ENCODE measurements at regions not wholly inside any gene's neighbourhood (a gene's known extent, or its start where the extent isn't known, plus 50 kb on each side); places are given as distances from the start of the nearest gene placed in this dataset.

GRCh38 chr18:45519411-45520280 is 95.6 kb upstream of the SLC14A2 start:
- H3K4me1 ChIP-seq, result peaks cover 9 to 69% (median 53%) of the 10 kb centered on the region in 4 donors
- H3K27me3 ChIP-seq, result no peaks in the 10 kb centered on the region
- TF ChIP-seq EP300 (IDR thresholded peaks at IDR 0.05) (no peak), POLR2AphosphoS5 (IDR thresholded peaks at IDR 0.05) (no peak), POLR2A (IDR thresholded peaks at IDR 0.05; ENCODE audit: low read depth) (no peak)
- TF ChIP-seq, protein P1, sequence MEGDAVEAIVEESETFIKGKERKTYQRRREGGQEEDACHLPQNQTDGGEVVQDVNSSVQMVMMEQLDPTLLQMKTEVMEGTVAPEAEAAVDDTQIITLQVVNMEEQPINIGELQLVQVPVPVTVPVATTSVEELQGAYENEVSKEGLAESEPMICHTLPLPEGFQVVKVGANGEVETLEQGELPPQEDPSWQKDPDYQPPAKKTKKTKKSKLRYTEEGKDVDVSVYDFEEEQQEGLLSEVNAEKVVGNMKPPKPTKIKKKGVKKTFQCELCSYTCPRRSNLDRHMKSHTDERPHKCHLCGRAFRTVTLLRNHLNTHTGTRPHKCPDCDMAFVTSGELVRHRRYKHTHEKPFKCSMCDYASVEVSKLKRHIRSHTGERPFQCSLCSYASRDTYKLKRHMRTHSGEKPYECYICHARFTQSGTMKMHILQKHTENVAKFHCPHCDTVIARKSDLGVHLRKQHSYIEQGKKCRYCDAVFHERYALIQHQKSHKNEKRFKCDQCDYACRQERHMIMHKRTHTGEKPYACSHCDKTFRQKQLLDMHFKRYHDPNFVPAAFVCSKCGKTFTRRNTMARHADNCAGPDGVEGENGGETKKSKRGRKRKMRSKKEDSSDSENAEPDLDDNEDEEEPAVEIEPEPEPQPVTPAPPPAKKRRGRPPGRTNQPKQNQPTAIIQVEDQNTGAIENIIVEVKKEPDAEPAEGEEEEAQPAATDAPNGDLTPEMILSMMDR (IDR thresholded peaks at IDR 0.05), result no peak
- H3K27ac ChIP-seq (replicated peaks in 1 of 4), result peak overlapping the region in 2 of 4 donors; percentile 20 to 22
- H3K4me3 ChIP-seq, result no peak overlapping the region
- WGBS, result 79% methylated on average over 7 of the region's 7 CpGs
- no peaks in the 10 kb centered on the region for H3K9me3 ChIP-seq
- intact Hi-C loops (cut with DNase I), result loop anchor here (10.0 kb wide), 2 partner anchors 245 to 835 kb away; partner anchors contain the start of gene SETBP1
- no peak for DNase-seq (ENCODE audit: extremely low spot score)
- H3K36me3 ChIP-seq, result no peaks in the 10 kb centered on the region

- intact Hi-C loops (cut with DNase I), result loop anchor here (10.0 kb wide), 2 partner anchors 246 to 836 kb away; partner anchors contain the start of gene SETBP1
- Histone ChIP-seq H3K27me3 (no peaks in the 10 kb centered on the region), H3K9me3 (no peaks in the 10 kb centered on the region), H3K27ac (replicated peaks in 1 of 4) (peak overlapping the region; percentile 56 to 76 (median 66)), H3K4me3 (no peak overlapping the region), H3K36me3 (no peaks in the 10 kb centered on the region), H3K4me1 (peaks cover 9 to 77% (median 63%) of the 10 kb centered on the region in 4 donors)
- DNase-seq (ENCODE audit: extremely low spot score), result no peak
- WGBS, result 29% methylated on average over 1 of the region's 1 CpG
- TF ChIP-seq POLR2A (IDR thresholded peaks at IDR 0.05; ENCODE audit: low read depth), result no peak
- TF ChIP-seq, protein P1 (IDR thresholded peaks at IDR 0.05), result no peak
- peak; percentile 48 for TF ChIP-seq EP300 (IDR thresholded peaks at IDR 0.05)
- peak in 1 of 2 donors; percentile 55 for TF ChIP-seq POLR2AphosphoS5 (IDR thresholded peaks at IDR 0.05)
Measured at GRCh38 chr18:45521136-45521535, 94.1 kb upstream of the SLC14A2 start.

- H3K9me3 ChIP-seq, result no peaks in the 10 kb centered on the region
- H3K4me3 ChIP-seq, result no peak overlapping the region
- TF ChIP-seq POLR2AphosphoS5 (IDR thresholded peaks at IDR 0.05), result peak in 1 of 2 donors; percentile 6
- TF ChIP-seq EP300 (IDR thresholded peaks at IDR 0.05), result no peak
- no peak for TF ChIP-seq POLR2A (IDR thresholded peaks at IDR 0.05; ENCODE audit: low read depth)
- H3K36me3 ChIP-seq, result no peaks in the 10 kb centered on the region
- intact Hi-C loops (cut with DNase I), result loop anchor here (10.0 kb wide), 2 partner anchors 247 to 837 kb away; partner anchors contain the start of gene SETBP1
- H3K4me1 ChIP-seq, result peaks cover 9 to 75% (median 59%) of the 10 kb centered on the region in 4 donors
- peak overlapping the region; percentile 56 to 76 (median 66) for H3K27ac ChIP-seq (replicated peaks in 1 of 4)
- H3K27me3 ChIP-seq, result no peaks in the 10 kb centered on the region
- no peak for DNase-seq (ENCODE audit: extremely low spot score)
- 36% methylated on average over 3 of the region's 3 CpGs for WGBS
Measured at GRCh38 chr18:45521777-45522176, 93.5 kb upstream of the SLC14A2 start.

DNA sequence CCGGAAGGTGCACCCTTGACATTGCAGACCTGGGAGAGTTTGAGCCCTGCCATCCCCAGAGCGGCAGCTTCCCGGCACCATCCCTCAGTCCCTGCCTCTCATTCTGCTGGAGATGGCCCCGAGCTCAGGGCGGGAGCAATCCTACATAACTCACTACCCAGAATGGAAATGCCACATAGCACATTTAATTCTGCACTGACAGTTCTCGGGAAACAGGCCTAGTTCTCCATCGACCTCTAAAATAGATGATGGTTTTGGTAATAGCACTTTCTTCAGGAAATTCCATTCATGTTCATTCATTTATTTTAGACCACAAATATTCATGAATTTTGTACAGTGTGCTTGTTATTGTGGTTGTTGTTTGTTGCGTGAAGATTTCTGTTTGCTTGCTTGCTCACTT is 92.9 kb upstream of the SLC14A2 start:
- peaks cover 9 to 69% (median 53%) of the 10 kb centered on the region in 4 donors for H3K4me1 ChIP-seq
- intact Hi-C loops (cut with DNase I), result loop anchor here (10.0 kb wide), 2 partner anchors 248 to 838 kb away; partner anchors contain the start of gene SETBP1
- H3K4me3 ChIP-seq, result no peak overlapping the region
- no peaks in the 10 kb centered on the region for H3K27me3 ChIP-seq
- no peaks in the 10 kb centered on the region for H3K9me3 ChIP-seq
- DNase-seq (ENCODE audit: extremely low spot score), result no peak
- peak overlapping the region; percentile 56 to 76 (median 66) for H3K27ac ChIP-seq (replicated peaks in 1 of 4)
- TF ChIP-seq POLR2A (IDR thresholded peaks at IDR 0.05; ENCODE audit: low read depth) (no peak), POLR2AphosphoS5 (IDR thresholded peaks at IDR 0.05) (no peak), EP300 (IDR thresholded peaks at IDR 0.05) (no peak)
- TF ChIP-seq, protein P1 (IDR thresholded peaks at IDR 0.05), result no peak
- no peaks in the 10 kb centered on the region for H3K36me3 ChIP-seq
- WGBS, result 65% methylated on average over 6 of the region's 8 CpGs

DNA sequence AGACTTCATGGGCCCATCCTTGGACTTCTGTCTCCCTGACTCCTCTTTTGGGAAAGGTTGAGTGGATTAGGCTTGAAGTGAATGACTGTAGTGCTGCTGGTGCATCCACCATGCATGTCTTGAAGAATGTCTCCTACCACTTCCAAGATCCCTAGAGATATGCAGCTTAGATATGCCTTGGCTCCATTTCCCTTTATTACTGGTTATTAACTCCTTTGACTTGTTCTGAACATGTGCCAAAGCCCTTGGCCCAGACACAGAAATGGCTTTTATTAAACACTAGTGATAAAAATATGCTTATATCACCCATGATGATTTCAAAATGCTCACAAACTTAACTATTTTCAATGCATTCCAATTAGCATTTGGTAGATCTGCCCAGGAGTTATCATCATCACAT is 90.0 kb upstream of the SLC14A2 start:
- Histone ChIP-seq H3K36me3 (no peaks in the 10 kb centered on the region), H3K9me3 (no peaks in the 10 kb centered on the region), H3K4me3 (no peak overlapping the region), H3K4me1 (peaks cover 9 to 44% (median 39%) of the 10 kb centered on the region in 4 donors), H3K27me3 (no peaks in the 10 kb centered on the region), H3K27ac (replicated peaks in 1 of 4) (no peak overlapping the region)
- no peak for DNase-seq (ENCODE audit: extremely low spot score)
- TF ChIP-seq, protein P1 (IDR thresholded peaks at IDR 0.05), result no peak
- TF ChIP-seq POLR2AphosphoS5 (IDR thresholded peaks at IDR 0.05), result no peak
- TF ChIP-seq POLR2A (IDR thresholded peaks at IDR 0.05; ENCODE audit: low read depth), result no peak
- no peak for TF ChIP-seq EP300 (IDR thresholded peaks at IDR 0.05)
- intact Hi-C loops (cut with DNase I), result loop anchor here (10.0 kb wide), 2 partner anchors 250 to 840 kb away; partner anchors contain the start of gene SETBP1
